ENCODE measurements at regions not wholly inside any gene's neighbourhood (a gene's known extent, or its start where the extent isn't known, plus 50 kb on each side); places are given as distances from the start of the nearest gene placed in this dataset.

GRCh38 chr18:75339936-75340605, 87.4 kb downstream of the SMIM21 start:
- Histone ChIP-seq H3K9ac (ENCODE audit: low read length) (no peak overlapping the region), H3K4me3 (ENCODE audit: low read length) (no peak overlapping the region), H3K27me3 (replicated peaks; ENCODE audit: control insufficient read depth, insufficient read depth, low read length) (peaks cover 2% of the 10 kb centered on the region), H3K4me1 (ENCODE audit: control insufficient read depth, insufficient read depth, low read length) (no peaks in the 10 kb centered on the region), H3K36me3 (ENCODE audit: control insufficient read depth, insufficient read depth, low read length, severe bottlenecking) (no peaks in the 10 kb centered on the region), H3K9me3 (ENCODE audit: control insufficient read depth, low read length) (no peaks in the 10 kb centered on the region)
- DNase-seq (ENCODE audit: low read depth) = no peak
